IPS-20b (cell line): ENCODE measurements at regions not wholly inside any gene's neighbourhood (a gene's known extent, or its start where the extent isn't known, plus 50 kb on each side); places are given as distances from the start of the nearest gene placed in this dataset.
"Not testable (repeated sequence)": the region's sequence is repeated elsewhere in the genome, so short reads cannot be mapped to it uniquely, and the experiment has no call there.

Experiments
- H3K27ac ChIP-seq: one replicate; pipeline ENCODE4 v1.5.1; 2013; ENCODE audit warnings: low read length
- H3K27me3 ChIP-seq: 2 replicates; pipeline ENCODE4 v1.6.1; 2013; ENCODE audit warnings: mild to moderate bottlenecking, low read length, inconsistent platforms; ENCODE audit not compliant: insufficient read depth
- H3K36me3 ChIP-seq: 2 replicates; pipeline ENCODE4 v1.6.1; 2013; ENCODE audit warnings: low read depth, mild to moderate bottlenecking, inconsistent platforms, low read length, moderate library complexity; ENCODE audit not compliant: insufficient read depth
- H3K4me1 ChIP-seq: 2 replicates; pipeline ENCODE4 v1.6.1; 2013; ENCODE audit warnings: mild to moderate bottlenecking, control low read depth, inconsistent platforms, low read length, moderate library complexity; ENCODE audit not compliant: insufficient read depth
- H3K4me3 ChIP-seq: 2 replicates; pipeline ENCODE4 v1.5.1; 2013; ENCODE audit warnings: mild to moderate bottlenecking, low read length, inconsistent platforms
- H3K9ac ChIP-seq: 2 replicates; pipeline ENCODE4 v1.6.1; 2013; ENCODE audit warnings: low read depth, mild to moderate bottlenecking, inconsistent platforms, low read length, moderate library complexity
- H3K9me3 ChIP-seq: 2 replicates; pipeline ENCODE4 v1.6.1; 2013; ENCODE audit warnings: mild to moderate bottlenecking, low read depth, low read length, inconsistent platforms; ENCODE audit not compliant: insufficient read depth

DNA sequence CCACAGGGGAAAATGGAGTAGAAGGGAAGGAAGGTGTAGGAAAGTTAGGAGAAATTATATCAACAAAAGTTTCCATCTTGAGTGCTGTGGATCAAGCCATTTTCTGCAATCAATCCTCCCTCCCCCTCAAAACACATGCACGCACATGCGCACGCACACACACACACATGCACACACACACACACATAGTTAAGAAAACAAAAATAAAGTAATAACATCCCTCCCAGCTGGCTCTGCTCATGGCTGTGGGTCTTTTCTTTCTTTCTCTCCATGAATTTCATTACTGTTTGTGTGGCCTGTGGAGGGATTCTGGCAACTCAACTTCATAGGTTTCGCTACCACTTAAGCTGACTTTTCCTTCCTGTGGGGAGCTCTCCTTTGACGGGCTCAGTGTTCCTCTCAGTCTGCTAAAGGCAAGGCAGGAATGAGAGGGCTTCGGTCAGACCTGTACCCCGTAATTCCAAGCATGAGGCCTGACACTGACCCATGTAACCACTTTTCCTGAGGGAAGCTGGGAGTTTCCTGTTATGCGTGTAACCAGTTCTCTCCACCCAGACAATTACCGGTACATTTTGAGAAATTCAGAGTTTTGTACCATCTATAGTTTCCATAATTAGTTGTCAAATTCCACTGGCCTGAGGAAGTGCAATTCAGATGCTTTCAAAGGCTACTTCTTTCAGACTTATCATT, 79.8 kb downstream of the ZNF92 start:
- Histone ChIP-seq H3K4me1 (no peaks in the 10 kb centered on the region), H3K9ac (no peak overlapping the region), H3K27ac (no peak overlapping the region), H3K9me3 (no peaks in the 10 kb centered on the region), H3K36me3 (no peaks in the 10 kb centered on the region), H3K27me3 (no peaks in the 10 kb centered on the region), H3K4me3 (no peak overlapping the region)

DNA sequence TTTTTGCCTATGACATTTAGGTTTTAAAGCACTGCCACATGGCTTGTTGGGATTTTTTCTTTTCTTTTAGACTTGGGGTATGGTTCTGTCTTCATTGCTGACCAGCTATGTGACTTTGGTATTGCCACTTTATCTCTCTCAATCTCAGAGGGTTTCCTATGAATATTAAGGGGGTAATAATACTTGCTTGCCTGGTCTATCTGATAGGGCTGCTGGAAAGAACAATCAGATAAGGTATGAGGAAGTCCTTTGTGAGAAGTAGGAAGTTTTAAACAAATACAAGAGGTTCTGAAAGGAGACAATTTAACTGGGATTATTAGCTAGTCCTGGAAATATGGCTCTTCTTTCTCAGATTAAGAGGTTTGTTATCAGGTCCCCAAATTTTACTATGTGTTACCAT, 80.8 kb downstream of the ZNF92 start:
- Histone ChIP-seq H3K4me3 (no peak overlapping the region), H3K9me3 (no peaks in the 10 kb centered on the region), H3K27ac (no peak overlapping the region), H3K4me1 (no peaks in the 10 kb centered on the region), H3K27me3 (no peaks in the 10 kb centered on the region), H3K36me3 (no peaks in the 10 kb centered on the region), H3K9ac (no peak overlapping the region)

DNA sequence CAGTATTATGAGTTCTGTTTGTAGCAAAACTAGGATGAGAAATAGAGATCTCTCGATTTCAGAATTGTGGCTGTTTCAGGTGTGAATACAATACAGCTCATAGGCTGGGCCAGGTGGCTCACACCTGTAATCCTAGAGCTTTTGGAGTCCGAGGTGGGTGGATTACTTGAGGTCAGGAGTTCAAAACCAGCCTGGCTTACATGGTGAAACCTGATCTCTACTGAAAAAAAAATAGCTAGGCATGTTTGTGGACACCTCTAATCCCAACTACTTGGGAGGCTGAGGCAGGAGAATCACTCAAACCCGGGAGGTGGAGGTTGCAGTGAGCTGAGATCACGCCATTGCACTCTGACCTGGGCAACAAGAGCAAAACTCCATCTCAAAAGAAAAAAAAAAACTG, 81.4 kb downstream of the ZNF92 start:
- H3K27ac ChIP-seq, H3K36me3 ChIP-seq, H3K27me3 ChIP-seq, H3K9ac ChIP-seq, H3K4me3 ChIP-seq, H3K4me1 ChIP-seq, H3K9me3 ChIP-seq: not testable (repeated sequence)

DNA sequence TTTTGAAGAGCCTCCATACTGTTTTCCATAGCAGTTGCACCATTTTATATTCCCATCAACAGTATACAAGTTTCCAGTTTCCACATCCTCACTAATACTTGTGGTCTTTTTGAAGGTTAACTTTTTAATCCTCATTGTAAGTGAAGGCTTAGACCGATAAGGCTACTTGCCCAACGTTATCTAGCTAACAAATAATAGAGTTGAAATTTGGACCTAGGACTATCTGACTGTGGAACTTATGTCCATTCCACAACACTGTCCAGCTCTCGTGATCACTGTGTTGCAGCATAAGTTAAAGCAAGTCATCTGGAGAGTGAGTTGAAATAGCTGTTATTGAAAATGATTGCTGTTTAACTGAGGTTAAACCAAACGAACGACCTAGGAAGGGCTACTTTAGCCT, 84.0 kb downstream of the ZNF92 start:
- H3K27ac ChIP-seq: no peak overlapping the region
- H3K9me3 ChIP-seq: no peaks in the 10 kb centered on the region
- no peaks in the 10 kb centered on the region for H3K4me1 ChIP-seq
- H3K4me3 ChIP-seq: no peak overlapping the region
- H3K36me3 ChIP-seq: no peaks in the 10 kb centered on the region
- H3K9ac ChIP-seq: no peak overlapping the region
- no peaks in the 10 kb centered on the region for H3K27me3 ChIP-seq

DNA sequence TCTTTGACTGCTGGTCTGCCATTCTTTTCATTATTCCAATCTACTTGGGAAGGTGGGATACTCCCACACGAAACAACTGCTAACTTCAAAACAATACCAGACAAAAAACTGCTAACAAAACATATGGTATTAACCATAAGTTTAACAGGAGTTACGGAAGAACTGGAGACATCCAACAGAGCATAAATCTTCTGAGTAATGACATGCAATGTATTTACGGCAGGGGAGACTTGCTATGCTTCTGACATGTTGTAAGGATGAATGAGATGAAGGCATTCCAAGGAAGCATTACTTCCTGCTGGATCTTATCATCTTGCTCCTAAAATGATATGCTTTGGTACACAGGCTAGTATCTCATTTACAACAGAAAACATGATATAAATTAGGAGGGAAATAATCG, 85.8 kb downstream of the ZNF92 start:
- H3K27ac ChIP-seq: no peak overlapping the region
- no peaks in the 10 kb centered on the region for H3K36me3 ChIP-seq
- H3K9ac ChIP-seq: no peak overlapping the region
- no peaks in the 10 kb centered on the region for H3K27me3 ChIP-seq
- no peaks in the 10 kb centered on the region for H3K9me3 ChIP-seq
- no peak overlapping the region for H3K4me3 ChIP-seq
- H3K4me1 ChIP-seq: no peaks in the 10 kb centered on the region

DNA sequence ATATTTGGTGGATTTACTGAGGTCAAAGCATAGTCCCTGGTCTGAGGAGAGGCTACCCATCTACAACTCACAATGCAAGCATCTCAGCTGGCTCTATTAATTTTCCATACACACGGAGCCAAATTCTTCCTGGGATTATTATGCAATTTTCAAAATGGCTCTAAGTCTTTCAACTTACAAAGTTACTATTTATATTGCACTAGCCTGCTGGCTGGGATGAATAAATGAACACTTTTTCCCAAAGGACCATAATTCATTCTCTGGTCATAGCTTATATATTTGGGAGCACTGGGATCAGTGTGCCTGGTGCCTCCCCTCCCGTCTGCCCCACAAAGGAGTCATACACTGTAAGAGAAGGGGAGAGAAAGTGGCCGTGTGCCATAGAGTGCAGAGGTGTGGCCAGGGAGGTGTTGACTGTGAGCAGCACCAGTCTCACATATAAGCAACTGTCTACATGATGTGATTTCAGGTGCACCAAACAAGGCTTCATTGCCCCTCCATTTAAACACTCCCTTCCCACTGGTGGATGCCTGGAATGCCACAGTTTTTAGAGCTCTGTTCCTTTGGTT, 88.6 kb downstream of the ZNF92 start:
- Histone ChIP-seq H3K4me1 (no peaks in the 10 kb centered on the region), H3K27ac (no peak overlapping the region), H3K36me3 (no peaks in the 10 kb centered on the region), H3K27me3 (no peaks in the 10 kb centered on the region), H3K9ac (no peak overlapping the region), H3K4me3 (no peak overlapping the region), H3K9me3 (no peaks in the 10 kb centered on the region)

DNA sequence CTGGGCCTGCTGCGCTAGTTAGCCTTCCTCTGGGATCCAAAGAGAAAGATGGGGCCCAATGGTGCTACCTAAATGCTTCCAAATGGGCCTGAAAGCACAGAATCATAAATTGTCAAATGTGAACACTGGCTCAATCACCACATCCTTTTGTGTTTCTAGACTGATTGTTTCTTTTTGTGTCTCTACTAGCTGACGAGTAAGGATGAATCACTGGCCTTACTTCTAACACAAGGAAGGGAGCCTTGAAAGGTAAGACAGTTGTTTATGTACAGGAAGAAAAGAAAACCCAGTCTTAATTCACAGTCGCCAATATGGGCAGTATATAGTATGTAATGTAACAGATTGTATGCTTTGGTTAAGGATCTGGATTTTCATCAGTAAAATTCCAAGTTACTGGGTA, 89.5 kb downstream of the ZNF92 start:
- Histone ChIP-seq H3K4me3 (no peak overlapping the region), H3K9me3 (no peaks in the 10 kb centered on the region), H3K9ac (no peak overlapping the region), H3K27ac (no peak overlapping the region), H3K27me3 (no peaks in the 10 kb centered on the region), H3K36me3 (no peaks in the 10 kb centered on the region), H3K4me1 (no peaks in the 10 kb centered on the region)

DNA sequence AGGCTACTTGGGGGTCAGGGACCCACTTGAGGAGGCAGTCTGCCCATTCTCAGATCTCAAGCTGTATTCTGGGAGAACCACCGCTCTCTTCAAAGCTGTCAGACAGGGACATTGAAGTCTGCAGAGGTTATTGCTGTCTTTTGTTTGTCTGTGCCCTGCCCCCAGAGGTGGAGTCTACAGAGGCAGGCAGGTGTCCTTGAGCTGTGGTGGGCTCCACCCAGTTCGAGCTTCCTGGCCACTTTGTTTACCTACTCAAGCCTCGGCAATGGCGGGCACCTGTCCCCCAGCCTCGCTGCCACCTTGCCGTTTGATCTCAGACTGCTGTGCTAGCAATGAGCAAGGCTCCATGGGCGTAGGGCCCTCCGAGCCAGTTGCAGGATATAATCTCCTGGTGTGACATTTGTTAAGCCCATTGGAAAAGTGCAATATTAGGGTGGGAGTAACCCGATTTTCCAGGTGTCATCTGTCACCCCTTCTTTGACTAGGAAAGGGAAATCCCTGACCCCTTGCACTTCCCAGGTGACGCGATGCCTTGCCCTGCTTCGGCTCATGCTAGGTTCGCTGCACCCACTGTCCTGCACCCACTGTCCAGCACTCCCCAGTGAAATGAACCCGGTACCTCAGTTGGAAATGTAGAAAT, 96.4 kb downstream of the ZNF92 start:
- H3K27me3 ChIP-seq, H3K27ac ChIP-seq, H3K4me1 ChIP-seq, H3K9me3 ChIP-seq, H3K4me3 ChIP-seq, H3K9ac ChIP-seq, H3K36me3 ChIP-seq: not testable (repeated sequence)

DNA sequence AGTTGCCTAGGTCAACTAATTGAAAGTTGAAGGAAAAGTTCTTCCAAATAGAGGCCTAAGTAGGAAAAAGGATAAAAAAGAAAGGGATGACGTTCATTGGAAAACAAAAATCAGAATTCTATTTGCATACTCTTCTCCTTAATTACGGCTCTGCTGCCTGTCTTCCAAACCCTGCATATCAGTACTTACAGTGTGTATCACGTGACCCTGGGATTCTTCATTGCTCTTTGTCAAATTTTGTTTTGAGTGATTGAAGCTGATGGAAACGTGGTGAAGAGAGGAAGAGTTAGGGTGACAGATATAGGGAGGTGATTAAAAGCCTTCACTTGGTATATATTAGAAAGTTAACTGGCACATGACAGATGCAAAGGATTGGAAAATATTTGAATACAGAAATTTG, 97.9 kb downstream of the ZNF92 start:
- H3K27ac ChIP-seq: no peak overlapping the region
- no peaks in the 10 kb centered on the region for H3K4me1 ChIP-seq

DNA sequence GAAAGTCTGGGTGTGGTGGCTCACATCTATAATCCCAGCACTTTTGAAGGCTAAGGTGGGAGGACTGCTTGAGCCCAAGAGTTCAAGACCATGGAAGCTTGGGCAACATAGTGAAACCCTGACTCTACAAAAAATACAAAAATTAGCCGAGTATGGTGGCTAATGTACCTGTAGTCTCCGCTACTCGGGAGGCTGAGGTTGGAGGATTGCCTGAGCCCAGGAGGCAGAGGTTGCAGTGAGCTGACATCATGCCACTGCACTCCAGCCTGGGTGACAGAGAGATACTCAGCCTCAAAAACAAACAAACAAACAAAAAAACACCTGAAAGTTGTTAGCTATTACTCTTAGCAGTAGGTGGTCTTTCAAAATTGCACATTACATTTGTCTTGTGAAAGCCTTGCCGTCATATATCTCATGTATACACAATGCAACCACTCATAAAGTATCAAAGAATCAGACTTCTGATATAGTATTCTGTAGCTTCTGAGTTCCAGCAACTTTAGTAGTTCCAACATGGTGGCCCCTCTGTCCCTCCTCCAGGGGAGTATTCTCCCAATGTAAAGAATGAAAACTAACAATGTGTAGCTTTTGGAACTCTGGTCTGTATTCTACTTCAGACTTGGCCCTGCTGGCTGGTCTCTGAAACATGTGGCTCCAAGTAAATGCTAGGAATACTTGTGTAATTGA, 101.5 kb downstream of the ZNF92 start:
- H3K9me3 ChIP-seq: peaks cover 19% of the 10 kb centered on the region
- no peaks in the 10 kb centered on the region for H3K4me1 ChIP-seq
- H3K36me3 ChIP-seq: no peaks in the 10 kb centered on the region
- no peak overlapping the region for H3K27ac ChIP-seq
- H3K4me3 ChIP-seq: no peak overlapping the region
- H3K27me3 ChIP-seq: no peaks in the 10 kb centered on the region
- no peak overlapping the region for H3K9ac ChIP-seq

More for the DNA sequence above, 97.9 kb downstream of the ZNF92 start:
- no peaks in the 10 kb centered on the region for H3K27me3 ChIP-seq
- H3K9me3 ChIP-seq: peaks cover 7% of the 10 kb centered on the region
- no peaks in the 10 kb centered on the region for H3K36me3 ChIP-seq
- no peak overlapping the region for H3K9ac ChIP-seq
- no peak overlapping the region for H3K4me3 ChIP-seq

DNA sequence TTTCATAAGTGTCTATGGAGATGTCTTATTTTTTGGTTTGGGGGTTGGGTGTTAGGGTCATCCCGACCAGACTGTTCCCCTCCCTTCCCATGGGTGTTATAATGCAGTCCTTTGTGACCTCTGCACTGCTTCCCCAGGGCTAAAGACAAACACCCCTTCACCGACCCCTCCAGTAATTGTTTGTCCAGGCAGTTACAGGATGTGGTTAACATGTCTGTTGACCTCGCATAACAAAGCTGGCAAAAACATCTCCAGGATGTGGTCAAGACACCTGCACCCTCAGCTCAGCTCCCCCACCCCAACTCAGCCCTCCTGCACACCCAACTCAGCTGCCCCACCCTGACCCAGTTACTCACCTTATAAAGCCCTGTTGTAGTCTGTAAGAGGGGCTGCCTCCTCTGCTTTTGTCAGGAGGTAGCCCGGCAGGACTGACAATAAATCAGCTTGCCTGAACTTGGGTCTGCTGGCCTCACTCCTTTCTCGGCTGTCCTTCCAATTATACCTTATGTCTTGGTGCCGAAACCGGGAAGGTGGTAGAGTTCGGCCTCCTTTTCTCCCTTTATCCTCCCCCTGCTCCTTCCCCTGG, 102.2 kb downstream of the ZNF92 start:
- Histone ChIP-seq H3K27me3 (no peaks in the 10 kb centered on the region), H3K9ac (no peak overlapping the region), H3K4me3 (no peak overlapping the region), H3K9me3 (peaks cover 18% of the 10 kb centered on the region), H3K27ac (no peak overlapping the region), H3K4me1 (no peaks in the 10 kb centered on the region), H3K36me3 (no peaks in the 10 kb centered on the region)
